SK-N-MC (cell line): ENCODE measurements at regions not wholly inside any gene's neighbourhood (a gene's known extent, or its start where the extent isn't known, plus 50 kb on each side); places are given as distances from the start of the nearest gene placed in this dataset.

Source experiments
- DNase-seq: peaks from one replicate; pipeline ENCODE4 v3.0.0-alpha.2; 2011; ENCODE audit warnings: low read depth, low spot score
- H3K27ac ChIP-seq: fragments of 200-600 bp; sonication (generic); 2 replicates; pipeline ENCODE4 v1.5.1; 2016; ENCODE audit warnings: mixed run types
- H3K36me3 ChIP-seq: fragments of 200-600 bp; sonication (generic); 2 replicates; pipeline ENCODE4 v1.6.1; 2017; ENCODE audit warnings: antibody characterized with exemption, low read length, mixed read lengths; ENCODE audit not compliant: insufficient read depth
- H3K4me3 ChIP-seq: fragments of 200-600 bp; sonication (generic); 2 replicates; pipeline ENCODE4 v1.5.1; 2016
- H3K9ac ChIP-seq: fragments of 200-600 bp; sonication (generic); 2 replicates; pipeline ENCODE4 v1.8.0; 2017; ENCODE audit warnings: mixed run types, mixed read lengths; ENCODE audit not compliant: insufficient read length
- H3K9me3 ChIP-seq: fragments of 200-600 bp; sonication (generic); 2 replicates; pipeline ENCODE4 v1.6.1; 2017; ENCODE audit warnings: low read depth, mild to moderate bottlenecking, antibody characterized with exemption, low read length, moderate library complexity, mixed read lengths
- EZH2 ChIP-seq: fragments of 200-600 bp; sonication (generic); IDR thresholded peaks from one replicate; pipeline ENCODE4 v1.6.1; 2017; ENCODE audit warnings: antibody characterized with exemption
- FOXP2 ChIP-seq: optimal IDR thresholded peaks from 2 replicates; pipeline ENCODE3; 2011; ENCODE audit warnings: mild to moderate bottlenecking, moderate library complexity; ENCODE audit not compliant: insufficient read depth; ENCODE audit errors: extremely low read length, control extremely low read depth
- POLR2AphosphoS5 ChIP-seq: IDR thresholded peaks from 2 replicates; pipeline ENCODE4 v1.6.1; 2012; ENCODE audit warnings: mild to moderate bottlenecking, low read depth, low read length, borderline replicate concordance

GRCh38 chr11:98834776-98835175, 186.0 kb upstream of the CNTN5 start:
- peak; percentile 12 for DNase-seq
- no peak for TF ChIP-seq EZH2
- no peak for TF ChIP-seq POLR2AphosphoS5
- no peak for TF ChIP-seq FOXP2
- Histone ChIP-seq H3K36me3 (no peaks in the 10 kb centered on the region), H3K4me3 (no peak overlapping the region), H3K9me3 (no peaks in the 10 kb centered on the region), H3K27ac (no peak overlapping the region), H3K9ac (no peak overlapping the region)

DNA sequence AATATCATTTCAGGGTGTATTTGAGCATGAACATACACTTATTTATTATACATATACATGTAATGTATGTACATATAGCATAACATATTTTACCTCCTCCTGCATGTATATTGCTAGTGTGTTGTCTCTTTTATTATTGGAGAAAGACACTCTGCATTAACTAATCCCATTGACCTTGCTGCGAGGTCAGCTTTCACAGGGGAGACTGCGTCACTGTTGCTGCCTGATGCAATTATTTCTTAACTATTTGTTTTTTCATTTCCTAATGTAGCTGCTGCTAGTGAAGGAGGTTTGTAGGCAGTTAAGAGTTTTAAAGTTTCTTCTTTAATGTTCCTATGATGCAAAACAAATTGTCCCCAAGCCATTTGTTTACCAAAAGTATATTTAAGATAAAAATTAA, 185.4 kb upstream of the CNTN5 start:
- H3K27ac ChIP-seq, result no peak overlapping the region
- H3K36me3 ChIP-seq, result no peaks in the 10 kb centered on the region
- H3K4me3 ChIP-seq, result no peak overlapping the region
- no peak overlapping the region for H3K9ac ChIP-seq
- H3K9me3 ChIP-seq, result no peaks in the 10 kb centered on the region
- no peak for DNase-seq
- TF ChIP-seq EZH2 (no peak), FOXP2 (no peak), POLR2AphosphoS5 (no peak)

DNA sequence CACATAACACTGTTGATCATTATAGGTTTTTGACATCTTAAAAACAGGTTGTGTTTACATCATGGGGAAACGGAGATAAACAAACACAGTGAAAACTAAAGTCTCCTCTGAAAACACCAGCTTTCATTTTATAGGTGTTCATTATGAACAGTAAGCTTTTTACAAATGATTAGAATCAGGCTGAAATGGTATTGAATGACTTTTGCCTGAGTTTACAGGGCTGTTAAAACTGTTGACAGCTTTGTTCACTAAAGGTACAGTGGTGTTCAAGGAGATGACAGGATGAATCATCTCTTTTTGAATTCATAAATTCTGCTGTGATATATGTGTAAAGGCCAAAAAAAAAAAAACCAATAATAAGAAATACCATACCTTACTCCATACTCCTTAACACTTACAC, 184.6 kb upstream of the CNTN5 start:
- Histone ChIP-seq H3K36me3 (no peaks in the 10 kb centered on the region), H3K9me3 (no peaks in the 10 kb centered on the region), H3K27ac (no peak overlapping the region), H3K4me3 (no peak overlapping the region), H3K9ac (no peak overlapping the region)
- TF ChIP-seq FOXP2 (no peak), EZH2 (no peak), POLR2AphosphoS5 (no peak)
- no peak for DNase-seq

GRCh38 chr11:98842187-98842586, 178.6 kb upstream of the CNTN5 start:
- TF ChIP-seq POLR2AphosphoS5, result no peak
- TF ChIP-seq EZH2, result no peak
- no peak for TF ChIP-seq FOXP2
- DNase-seq, result no peak
- H3K9me3 ChIP-seq, result no peaks in the 10 kb centered on the region
- H3K9ac ChIP-seq, result no peak overlapping the region
- H3K27ac ChIP-seq, result no peak overlapping the region
- H3K4me3 ChIP-seq, result no peak overlapping the region
- H3K36me3 ChIP-seq, result no peaks in the 10 kb centered on the region

GRCh38 chr11:98862169-98862568, 158.6 kb upstream of the CNTN5 start:
- Histone ChIP-seq H3K9me3 (no peaks in the 10 kb centered on the region), H3K9ac (no peak overlapping the region), H3K4me3 (no peak overlapping the region), H3K27ac (no peak overlapping the region), H3K36me3 (no peaks in the 10 kb centered on the region)
- no peak for DNase-seq
- TF ChIP-seq EZH2 (no peak), FOXP2 (no peak), POLR2AphosphoS5 (no peak)

DNA sequence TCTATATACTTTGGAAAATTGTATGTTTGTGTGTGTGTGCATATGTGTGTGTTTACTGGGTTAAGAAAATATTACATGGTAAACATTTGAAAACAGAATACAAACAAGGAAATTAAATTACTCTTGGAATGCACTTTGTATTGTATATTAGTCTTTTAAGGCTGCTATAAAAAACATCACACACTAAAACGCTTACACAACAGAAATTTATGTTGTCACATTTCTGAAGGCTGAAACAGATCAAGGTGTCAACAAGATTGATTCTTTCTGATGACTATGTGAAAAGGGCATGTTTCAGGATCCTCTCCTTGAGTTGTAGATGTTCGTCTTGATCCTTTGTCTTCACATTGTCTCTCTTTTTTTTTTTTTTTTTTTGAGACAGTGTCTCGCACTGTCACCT, 149.1 kb upstream of the CNTN5 start:
- TF ChIP-seq POLR2AphosphoS5 (no peak), EZH2 (no peak), FOXP2 (no peak)
- no peak for DNase-seq
- Histone ChIP-seq H3K4me3 (no peak overlapping the region), H3K9me3 (no peaks in the 10 kb centered on the region), H3K27ac (no peak overlapping the region), H3K36me3 (no peaks in the 10 kb centered on the region), H3K9ac (no peak overlapping the region)

DNA sequence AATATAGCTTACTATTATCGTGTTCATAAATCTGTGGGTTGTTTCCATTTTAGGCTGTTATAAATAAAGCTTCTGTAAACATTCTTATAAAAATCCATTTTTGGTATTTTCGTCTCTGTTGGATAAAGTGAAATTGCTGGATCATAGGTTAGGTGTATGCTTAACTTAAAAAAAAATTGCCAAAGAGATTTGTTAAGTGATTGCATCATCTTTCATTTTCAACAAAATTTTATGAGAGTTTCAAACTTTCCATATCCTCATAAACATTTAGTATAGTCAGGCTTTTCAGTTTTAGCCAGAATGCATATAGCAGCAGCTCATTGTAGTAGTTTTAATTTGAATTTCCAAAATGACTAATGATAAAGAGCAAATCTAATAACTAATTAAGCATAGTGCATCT, 146.7 kb upstream of the CNTN5 start:
- Histone ChIP-seq H3K36me3 (no peaks in the 10 kb centered on the region), H3K9ac (no peak overlapping the region), H3K27ac (no peak overlapping the region), H3K9me3 (no peaks in the 10 kb centered on the region), H3K4me3 (no peak overlapping the region)
- DNase-seq, result no peak
- TF ChIP-seq FOXP2 (no peak), POLR2AphosphoS5 (no peak), EZH2 (no peak)

DNA sequence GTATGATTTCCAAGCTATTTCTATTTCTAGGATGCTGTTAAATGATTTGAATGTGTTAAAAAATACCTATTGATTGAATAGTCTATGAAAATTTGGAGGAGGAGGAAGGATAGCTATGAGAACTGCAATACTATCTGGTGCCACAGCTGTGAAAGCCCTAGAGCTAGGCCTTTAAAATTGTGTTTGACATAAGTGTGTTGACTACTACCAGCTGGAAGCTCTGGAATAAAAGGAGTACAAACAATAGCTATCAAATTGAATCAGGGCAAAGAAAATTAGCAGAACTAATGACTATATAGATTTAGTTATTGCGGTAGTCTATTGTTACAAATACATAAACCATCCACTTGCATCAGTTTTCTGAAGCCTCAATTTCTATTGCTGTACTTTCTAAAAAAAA, 124.8 kb upstream of the CNTN5 start:
- Histone ChIP-seq H3K27ac (no peak overlapping the region), H3K4me3 (no peak overlapping the region), H3K36me3 (no peaks in the 10 kb centered on the region), H3K9ac (no peak overlapping the region), H3K9me3 (no peaks in the 10 kb centered on the region)
- TF ChIP-seq FOXP2, result no peak
- no peak for TF ChIP-seq EZH2
- TF ChIP-seq POLR2AphosphoS5, result no peak
- DNase-seq, result no peak

- Histone ChIP-seq H3K27ac (no peak overlapping the region), H3K36me3 (no peaks in the 10 kb centered on the region), H3K4me3 (no peak overlapping the region), H3K9ac (no peak overlapping the region), H3K9me3 (no peaks in the 10 kb centered on the region)
- no peak for DNase-seq
- TF ChIP-seq EZH2 (no peak), FOXP2 (no peak), POLR2AphosphoS5 (no peak)
These were observed 79.8 kb upstream of the CNTN5 start for GRCh38 chr11:98940913-98941312.
